AG04450 (cell line): ENCODE measurements at regions not wholly inside any gene's neighbourhood (a gene's known extent, or its start where the extent isn't known, plus 50 kb on each side); places are given as distances from the start of the nearest gene placed in this dataset.

Experiments
- CTCF ChIA-PET: fragments of 300-600, 350-600 bp; formaldehyde crosslinking; extraction: SDS; loops from one replicate; lab custom pipeline; 2022; ENCODE audit warnings: antibody characterized with exemption, inconsistent platforms; lab: Charles Lee
- POLR2A ChIA-PET: fragments of 350-600 bp; formaldehyde crosslinking; extraction: SDS; loops from one replicate; lab custom pipeline; 2021; ENCODE audit warnings: antibody characterized with exemption, inconsistent platforms; lab: Yijun Ruan, JAX
- DNase-seq: peaks from one replicate; pipeline ENCODE4 v3.0.0-alpha.2; 2011; ENCODE audit warnings: low read depth, low spot score
- H3K27ac ChIP-seq: one replicate; pipeline ENCODE4 v1.5.1; 2012; ENCODE audit warnings: low read depth, low read length, control low read depth
- H3K27me3 ChIP-seq: one replicate; pipeline ENCODE4 v1.6.0; 2012; ENCODE audit warnings: low read length; ENCODE audit not compliant: control insufficient read depth, insufficient read depth
- H3K4me3 ChIP-seq: 2 replicates; pipeline ENCODE4 v1.5.1; 2011; ENCODE audit warnings: mild to moderate bottlenecking, low read depth, low read length, control low read depth
- H3K9me3 ChIP-seq: 2 replicates; pipeline ENCODE4 v1.5.1; 2012; ENCODE audit warnings: low read length; ENCODE audit not compliant: control insufficient read depth, insufficient read depth
- TF ChIP-seq, protein P1 (sequence below): IDR thresholded peaks from 2 replicates; pipeline ENCODE4 v1.5.1; 2011; ENCODE audit warnings: low read depth, low read length, control low read depth, inconsistent platforms

DNA sequence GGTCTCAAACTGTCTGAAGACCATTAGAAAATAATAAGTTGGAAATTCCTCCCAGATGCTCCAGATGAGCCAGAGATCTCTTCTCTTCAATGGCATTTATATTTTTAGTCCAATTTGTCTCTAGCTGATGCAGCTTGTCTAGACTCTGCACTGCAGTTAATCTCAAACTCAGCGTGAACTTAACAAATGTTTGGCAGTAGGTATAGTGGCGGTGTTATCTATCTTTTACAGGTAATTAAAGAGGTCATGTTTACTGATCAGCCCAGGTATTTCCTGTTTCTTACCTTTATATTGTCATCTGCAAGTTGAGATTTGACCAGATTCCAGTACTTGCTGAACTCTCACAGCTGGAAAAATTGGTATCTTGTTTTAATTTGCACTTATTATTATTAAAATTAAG lies 1024.5 kb upstream of the ADGRL2 start:
- no peak for DNase-seq
- TF ChIP-seq, protein P1, sequence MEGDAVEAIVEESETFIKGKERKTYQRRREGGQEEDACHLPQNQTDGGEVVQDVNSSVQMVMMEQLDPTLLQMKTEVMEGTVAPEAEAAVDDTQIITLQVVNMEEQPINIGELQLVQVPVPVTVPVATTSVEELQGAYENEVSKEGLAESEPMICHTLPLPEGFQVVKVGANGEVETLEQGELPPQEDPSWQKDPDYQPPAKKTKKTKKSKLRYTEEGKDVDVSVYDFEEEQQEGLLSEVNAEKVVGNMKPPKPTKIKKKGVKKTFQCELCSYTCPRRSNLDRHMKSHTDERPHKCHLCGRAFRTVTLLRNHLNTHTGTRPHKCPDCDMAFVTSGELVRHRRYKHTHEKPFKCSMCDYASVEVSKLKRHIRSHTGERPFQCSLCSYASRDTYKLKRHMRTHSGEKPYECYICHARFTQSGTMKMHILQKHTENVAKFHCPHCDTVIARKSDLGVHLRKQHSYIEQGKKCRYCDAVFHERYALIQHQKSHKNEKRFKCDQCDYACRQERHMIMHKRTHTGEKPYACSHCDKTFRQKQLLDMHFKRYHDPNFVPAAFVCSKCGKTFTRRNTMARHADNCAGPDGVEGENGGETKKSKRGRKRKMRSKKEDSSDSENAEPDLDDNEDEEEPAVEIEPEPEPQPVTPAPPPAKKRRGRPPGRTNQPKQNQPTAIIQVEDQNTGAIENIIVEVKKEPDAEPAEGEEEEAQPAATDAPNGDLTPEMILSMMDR: no peak
- ChIA-PET POLR2A (no interaction called here), CTCF (no interaction called here)
- Histone ChIP-seq H3K9me3 (no peaks in the 10 kb centered on the region; the same call in 1 of the 2 replicates), H3K27ac (no peak overlapping the region), H3K27me3 (no peaks in the 10 kb centered on the region), H3K4me3 (no peak overlapping the region)

DNA sequence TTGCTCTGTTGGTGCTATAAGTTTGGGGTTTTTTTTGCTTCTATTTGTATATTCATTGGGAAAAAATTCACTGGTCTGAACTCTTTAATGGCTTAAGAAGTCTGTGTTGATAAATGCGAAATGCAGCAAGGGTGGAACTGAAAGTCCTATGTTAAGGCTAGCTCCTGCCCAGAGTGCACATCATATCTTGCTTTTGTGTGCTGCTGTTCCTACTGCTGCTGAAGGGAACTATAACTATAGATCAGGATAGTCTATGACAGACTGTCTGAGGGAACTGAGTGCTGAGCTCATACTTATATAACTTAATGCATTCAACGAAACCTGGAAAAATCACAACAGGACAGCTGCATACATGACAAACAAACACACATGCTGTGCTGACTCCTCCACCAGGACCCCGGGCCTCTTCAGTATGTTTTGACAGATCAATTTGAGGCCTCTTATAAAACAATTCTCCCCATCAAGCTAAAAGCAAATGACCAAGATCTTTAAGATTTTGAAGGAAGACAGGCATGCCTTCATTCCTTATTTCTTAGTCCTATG lies 1031.5 kb upstream of the ADGRL2 start:
- Histone ChIP-seq H3K9me3 (no peaks in the 10 kb centered on the region), H3K27ac (no peak overlapping the region), H3K4me3 (no peak overlapping the region), H3K27me3 (no peaks in the 10 kb centered on the region)
- TF ChIP-seq, protein P1: no peak
- no peak for DNase-seq
- ChIA-PET POLR2A (no interaction called here), CTCF (no interaction called here)

DNA sequence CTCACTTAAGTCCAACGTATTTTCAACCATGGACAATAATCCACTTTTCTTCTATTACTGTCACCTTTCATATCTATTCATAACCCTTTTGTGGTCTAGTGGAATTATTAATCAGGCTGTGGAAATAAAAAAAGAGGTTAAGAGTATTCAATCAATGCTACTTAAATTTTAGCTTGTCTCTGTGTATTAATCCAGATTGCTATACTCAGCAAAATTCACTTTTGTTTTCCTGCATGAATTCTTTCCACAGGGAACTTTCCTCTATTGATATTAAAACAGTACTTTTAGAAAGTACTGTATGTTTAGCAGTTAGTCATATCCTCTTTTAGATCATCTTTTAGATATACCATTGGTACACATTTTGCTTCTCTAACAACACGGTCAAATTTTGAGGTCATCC lies 1033.0 kb upstream of the ADGRL2 start:
- TF ChIP-seq, protein P1: no peak
- CTCF ChIA-PET: no interaction called here

DNA sequence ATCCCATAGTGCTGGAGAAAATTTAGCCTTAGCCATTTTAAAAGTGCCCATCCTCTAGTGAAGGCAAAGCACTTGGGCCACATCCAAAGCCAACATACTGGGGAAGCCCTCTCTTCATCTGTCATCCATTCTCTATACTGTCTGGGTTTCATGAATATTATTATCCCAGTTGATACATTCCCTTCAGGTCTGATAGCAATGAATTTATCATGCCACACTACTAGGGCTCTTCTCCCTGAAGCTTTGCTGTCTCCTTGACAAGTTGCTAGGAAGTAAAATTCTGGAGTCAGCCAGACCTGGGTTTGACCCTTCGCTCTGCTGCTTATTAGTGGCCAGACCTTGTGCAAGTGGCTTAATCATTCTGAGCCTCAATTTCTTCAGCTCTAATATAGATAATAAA lies 1041.4 kb upstream of the ADGRL2 start:
- ChIA-PET CTCF (no interaction called here), POLR2A (no interaction called here)

More for the DNA sequence above, 1033.0 kb upstream of the ADGRL2 start:
- DNase-seq: no peak
- POLR2A ChIA-PET: no interaction called here
- Histone ChIP-seq H3K27me3 (no peaks in the 10 kb centered on the region), H3K27ac (no peak overlapping the region), H3K4me3 (no peak overlapping the region), H3K9me3 (no peaks in the 10 kb centered on the region)

DNA sequence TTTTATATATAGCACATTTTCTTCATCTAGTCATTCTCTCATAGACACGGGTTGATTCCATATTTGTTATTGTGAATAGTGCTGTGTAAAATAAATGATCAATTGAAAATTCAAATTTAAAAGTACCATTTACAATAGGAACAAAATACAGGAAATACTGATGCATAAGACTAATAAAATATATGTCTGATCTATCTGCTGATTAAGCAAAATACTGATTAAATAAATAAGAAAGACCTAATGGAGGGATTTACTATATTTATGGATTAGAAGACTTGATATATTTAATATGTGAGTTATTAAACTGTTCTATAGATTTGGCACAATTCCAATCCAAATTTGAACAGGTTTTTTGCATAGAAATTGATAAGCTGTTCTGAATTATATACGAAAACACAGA lies 1044.8 kb upstream of the ADGRL2 start:
- TF ChIP-seq, protein P1: no peak
- ChIA-PET POLR2A (no interaction called here), CTCF (no interaction called here)
- DNase-seq: no peak
- H3K27me3 ChIP-seq: no peaks in the 10 kb centered on the region
- H3K27ac ChIP-seq: no peak overlapping the region
- no peaks in the 10 kb centered on the region for H3K9me3 ChIP-seq
- no peak overlapping the region for H3K4me3 ChIP-seq

More for the DNA sequence above, 1041.4 kb upstream of the ADGRL2 start:
- H3K9me3 ChIP-seq: no peaks in the 10 kb centered on the region
- H3K27ac ChIP-seq: no peak overlapping the region
- no peaks in the 10 kb centered on the region for H3K27me3 ChIP-seq
- no peak for DNase-seq
- TF ChIP-seq, protein P1: no peak
- H3K4me3 ChIP-seq: no peak overlapping the region
